SK-N-SH (cell line): ENCODE measurements at regions not wholly inside any gene's neighbourhood (a gene's known extent, or its start where the extent isn't known, plus 50 kb on each side); places are given as distances from the start of the nearest gene placed in this dataset.

Source experiments
- CTCF ChIA-PET: fragments of 300-600, 350-600 bp; formaldehyde crosslinking; extraction: SDS; loops from one replicate; lab custom pipeline; 2021; lab: Yijun Ruan, JAX
- POLR2A ChIA-PET: fragments of 350-600 bp; sonication (Branson Sonifier 250); formaldehyde crosslinking; extraction: SDS; loops from one replicate; lab custom pipeline; 2020; ENCODE audit warnings: antibody characterized with exemption, inconsistent platforms; lab: Yijun Ruan, JAX
- DNase-seq: peaks from one replicate; pipeline ENCODE4 v3.0.0; 2012
- H2AFZ ChIP-seq: fragments of 200-600 bp; sonication (generic); 2 replicates; pipeline ENCODE4 v1.8.1; 2016; ENCODE audit warnings: antibody characterized with exemption, mild to moderate bottlenecking, low read depth
- H3F3A ChIP-seq: fragments of 200-600 bp; sonication (generic); replicated peaks from 2 replicates; pipeline ENCODE3; 2016; ENCODE audit warnings: antibody characterized with exemption, mild to moderate bottlenecking; ENCODE audit not compliant: insufficient read depth
- H3K27ac ChIP-seq, 2 experiments: fragments of 200-500 bp in 1 of 2; fragments of 200-600 bp in 1 of 2; sonication (Bioruptor generic) in 1 of 2; sonication (generic), shearing (Covaris generic) in 1 of 2; 2 replicates each; pipeline versions ENCODE4 v1.5.1 to v1.6.1; 2014 to 2016; ENCODE audit warnings: low read depth in 2 of 2, inconsistent platforms in 1 of 2, low read length in 1 of 2, mild to moderate bottlenecking in 1 of 2, mixed read lengths in 1 of 2
- H3K27me3 ChIP-seq: fragments of 200-600 bp; sonication (generic), shearing (Covaris generic); 2 replicates; pipeline ENCODE4 v1.6.1; 2016; ENCODE audit warnings: mixed run types; ENCODE audit not compliant: insufficient read depth
- H3K36me3 ChIP-seq, 2 experiments: fragments of 200-500 bp in 1 of 2; fragments of 200-600 bp in 1 of 2; sonication (Bioruptor generic) in 1 of 2; sonication (generic) in 1 of 2; replicated peaks in 1 of 2; 2 replicates each; pipeline versions ENCODE3 to v1.5.1; 2014 to 2016; ENCODE audit warnings: low read length in 1 of 2, mild to moderate bottlenecking in 1 of 2; ENCODE audit not compliant: insufficient read depth in 2 of 2, control insufficient read depth in 1 of 2
- H3K4me1 ChIP-seq, 2 experiments: fragments of 200-500 bp in 1 of 2; fragments of 200-600 bp in 1 of 2; sonication (Bioruptor generic) in 1 of 2; sonication (generic), shearing (Covaris generic) in 1 of 2; 2 replicates each; pipeline versions ENCODE4 v1.5.1 to v1.6.1; 2014 to 2016; ENCODE audit warnings: low read depth in 1 of 2, low read length in 1 of 2, mixed run types in 1 of 2; ENCODE audit not compliant: insufficient read depth in 2 of 2, control insufficient read depth in 1 of 2
- H3K4me2 ChIP-seq: fragments of 200-600 bp; sonication (generic), shearing (Covaris generic); 2 replicates; pipeline ENCODE4 v1.6.1; 2017; ENCODE audit warnings: mixed run types
- H3K4me3 ChIP-seq, 2 experiments: fragments of 200-500 bp in 1 of 2; fragments of 200-600 bp in 1 of 2; sonication (Bioruptor generic) in 1 of 2; sonication (generic), shearing (Covaris generic) in 1 of 2; 2 replicates each; pipeline versions ENCODE4 v1.5.1 to v1.8.1; 2014 to 2016; ENCODE audit warnings: low read depth in 2 of 2, inconsistent platforms in 1 of 2, low read length in 1 of 2, mild to moderate bottlenecking in 1 of 2, mixed read lengths in 1 of 2, moderate library complexity in 1 of 2
- H3K79me2 ChIP-seq: fragments of 200-600 bp; sonication (generic); 2 replicates; pipeline ENCODE4 v1.8.1; 2017; ENCODE audit warnings: mild to moderate bottlenecking; ENCODE audit not compliant: insufficient read depth
- H3K9ac ChIP-seq: fragments of 200-600 bp; sonication (generic); 2 replicates; pipeline ENCODE4 v1.6.1; 2017; ENCODE audit warnings: mixed run types
- H3K9me2 ChIP-seq: fragments of 200-600 bp; sonication (generic); 2 replicates; pipeline ENCODE4 v1.6.1; 2017; ENCODE audit warnings: mixed run types
- H3K9me3 ChIP-seq: fragments of 200-600 bp; sonication (generic); 2 replicates; pipeline ENCODE4 v1.6.1; 2017; ENCODE audit warnings: mixed run types, mild to moderate bottlenecking, moderate library complexity
- H4K20me1 ChIP-seq: fragments of 200-600 bp; sonication (generic); 2 replicates; pipeline ENCODE4 v1.6.1; 2017; ENCODE audit warnings: mild to moderate bottlenecking, mixed run types; ENCODE audit not compliant: insufficient read depth
- CHD2 ChIP-seq: fragments of 150-350 bp; IDR thresholded peaks from 2 replicates; pipeline ENCODE4 v1.6.1; 2018; ENCODE audit warnings: low read length; ENCODE audit not compliant: partially characterized antibody
- CTCF ChIP-seq: fragments of 200-600 bp; sonication (generic); IDR thresholded peaks from 2 replicates; pipeline ENCODE4 v1.6.1; 2017; ENCODE audit warnings: antibody characterized with exemption, mild to moderate bottlenecking, moderate library complexity
- ELF1 ChIP-seq: IDR thresholded peaks from 2 replicates; pipeline ENCODE4 v1.4.0; 2012
- EZH2phosphoT487 ChIP-seq: fragments of 200-600 bp; sonication (generic); IDR thresholded peaks from 2 replicates; pipeline ENCODE4 v1.6.1; 2017; ENCODE audit warnings: low read depth, mixed run types, mild to moderate bottlenecking, antibody characterized with exemption, moderate library complexity, borderline replicate concordance
- FOXJ3 ChIP-seq: sonication (generic); formaldehyde crosslinking; IDR thresholded peaks from 2 replicates; pipeline ENCODE4 v1.5.1; 2020; ENCODE audit warnings: mild to moderate bottlenecking, missing genetic modification reagents
- GABPA ChIP-seq: IDR thresholded peaks from 2 replicates; pipeline ENCODE4 v1.4.0; 2012; ENCODE audit warnings: low read depth, mild to moderate bottlenecking
- GATA2 ChIP-seq: sonication (generic); formaldehyde crosslinking; IDR thresholded peaks from 2 replicates; pipeline ENCODE4 v1.5.0; 2020; ENCODE audit warnings: mild to moderate bottlenecking, missing genetic modification reagents
- MAX ChIP-seq: IDR thresholded peaks from 2 replicates; pipeline ENCODE4 v1.4.0; 2012; ENCODE audit warnings: low read depth
- NFIC ChIP-seq: IDR thresholded peaks from 2 replicates; pipeline ENCODE4 v1.4.0; 2012; ENCODE audit warnings: borderline replicate concordance
- NRF1 ChIP-seq: IDR thresholded peaks from 2 replicates; pipeline ENCODE4 v1.6.1; 2012; ENCODE audit warnings: low read depth, mild to moderate bottlenecking, low read length
- PBX3 ChIP-seq: IDR thresholded peaks from 2 replicates; pipeline ENCODE4; 2012
- POLR2AphosphoS5 ChIP-seq: IDR thresholded peaks from 2 replicates; pipeline ENCODE4 v1.6.1; 2012; ENCODE audit warnings: low read depth, low read length
- RAD21 ChIP-seq: IDR thresholded peaks from 2 replicates; pipeline ENCODE4 v1.6.1; 2012; ENCODE audit warnings: mild to moderate bottlenecking, low read length
- RCOR1 ChIP-seq: fragments of 150-350 bp; IDR thresholded peaks from 2 replicates; pipeline ENCODE4 v1.6.1; 2017; ENCODE audit warnings: antibody characterized with exemption, low read length
- SIN3A ChIP-seq: IDR thresholded peaks from 2 replicates; pipeline ENCODE4 v1.6.1; 2012; ENCODE audit warnings: low read depth, mild to moderate bottlenecking, low read length, moderate library complexity, borderline replicate concordance
- SMC3 ChIP-seq: IDR thresholded peaks from 2 replicates; pipeline ENCODE4 v1.6.1; 2012; ENCODE audit warnings: low read depth, low read length, improper control_type of control experiment
- TCF12 ChIP-seq: IDR thresholded peaks from 2 replicates; pipeline ENCODE4 v1.4.0; 2012
- USF1 ChIP-seq: IDR thresholded peaks from 2 replicates; pipeline ENCODE4 v1.4.0; 2012; ENCODE audit warnings: low read depth, borderline replicate concordance
- ZBTB33 ChIP-seq: IDR thresholded peaks from 2 replicates; pipeline ENCODE4 v1.4.0; 2012; ENCODE audit warnings: low read depth, borderline replicate concordance
- WGBS: methylation state at CpG from one replicate; pipeline ENCODE4 v1.1.6; 2017; ENCODE audit warnings: low lambda C conversion rate; 5-methylcytosine and 5-hydroxymethylcytosine counted together

- Histone ChIP-seq H3F3A (no peaks in the 10 kb centered on the region), H3K9me3 (no peaks in the 10 kb centered on the region), H3K9ac (no peak overlapping the region), H3K4me3 (no peak overlapping the region), H3K27ac (no peak overlapping the region), H3K9me2 (peaks cover 4% of the 10 kb centered on the region; the same call in 1 of the 2 replicates), H3K4me1 (no peaks in the 10 kb centered on the region; a peak in 1 of 4 replicates), H3K79me2 (no peaks in the 10 kb centered on the region), H3K4me2 (no peak overlapping the region), H2AFZ (no peak overlapping the region), H3K27me3 (no peaks in the 10 kb centered on the region), H3K36me3 (no peaks in the 10 kb centered on the region), H4K20me1 (no peaks in the 10 kb centered on the region)
- TF ChIP-seq CHD2 (no peak), PBX3 (no peak), NRF1 (no peak), SIN3A (no peak), FOXJ3 (CRISPR knock-in tag) (no peak), POLR2AphosphoS5 (no peak), RCOR1 (no peak), EZH2phosphoT487 (no peak), ZBTB33 (no peak), RAD21 (no peak), USF1 (no peak), GATA2 (CRISPR knock-in tag) (no peak), SMC3 (no peak), GABPA (no peak), MAX (no peak)
- WGBS: 3% methylated on average over 2 of the region's 2 CpGs
- DNase-seq: no peak
- ChIA-PET CTCF (interaction anchor here (0.6 to 1.0 kb wide), 2 partner anchors 10 to 201 kb away, joined by 3 read pairs; no protein-coding TSS in a partner anchor), POLR2A (no interaction called here)
Observed at GRCh38 chr7:114854369-114854768, 67.5 kb upstream of the MDFIC start.

- Histone ChIP-seq H3K4me1 (no peaks in the 10 kb centered on the region; a peak in 1 of 4 replicates), H3K9me2 (peaks cover 4% of the 10 kb centered on the region; the same call in 1 of the 2 replicates), H3F3A (no peaks in the 10 kb centered on the region), H3K27me3 (no peaks in the 10 kb centered on the region), H4K20me1 (no peaks in the 10 kb centered on the region), H3K36me3 (no peaks in the 10 kb centered on the region), H3K4me3 (no peak overlapping the region), H3K27ac (no peak overlapping the region), H2AFZ (no peak overlapping the region), H3K9me3 (no peaks in the 10 kb centered on the region), H3K4me2 (no peak overlapping the region), H3K9ac (no peak overlapping the region), H3K79me2 (no peaks in the 10 kb centered on the region)
- DNase-seq: no peak
- WGBS: 1% methylated on average over 3 of the region's 3 CpGs
- ChIA-PET POLR2A (no interaction called here), CTCF (interaction anchor here (1.0 kb wide), 1 partner anchor 23 kb away, joined by 3 read pairs; no protein-coding TSS in a partner anchor)
- TF ChIP-seq RAD21: no peak
- no peak for TF ChIP-seq PBX3
- TF ChIP-seq POLR2AphosphoS5: no peak
- no peak for TF ChIP-seq ZBTB33
- no peak for TF ChIP-seq NFIC
- no peak for TF ChIP-seq GATA2 (CRISPR knock-in tag)
- TF ChIP-seq TCF12: no peak
- TF ChIP-seq CTCF: no peak
- TF ChIP-seq ELF1: no peak
- no peak for TF ChIP-seq GABPA
Observed at GRCh38 chr7:114856625-114857024, 65.3 kb upstream of the MDFIC start.
